Occipital lobe (tissue), 1 donor: ENCODE measurements at regions not wholly inside any gene's neighbourhood (a gene's known extent, or its start where the extent isn't known, plus 50 kb on each side); places are given as distances from the start of the nearest gene placed in this dataset.

ENCODE experiments used
- DNase-seq: peaks from one replicate; lab custom pipeline; 2025; lab: John Stamatoyannopoulos, UW

DNA sequence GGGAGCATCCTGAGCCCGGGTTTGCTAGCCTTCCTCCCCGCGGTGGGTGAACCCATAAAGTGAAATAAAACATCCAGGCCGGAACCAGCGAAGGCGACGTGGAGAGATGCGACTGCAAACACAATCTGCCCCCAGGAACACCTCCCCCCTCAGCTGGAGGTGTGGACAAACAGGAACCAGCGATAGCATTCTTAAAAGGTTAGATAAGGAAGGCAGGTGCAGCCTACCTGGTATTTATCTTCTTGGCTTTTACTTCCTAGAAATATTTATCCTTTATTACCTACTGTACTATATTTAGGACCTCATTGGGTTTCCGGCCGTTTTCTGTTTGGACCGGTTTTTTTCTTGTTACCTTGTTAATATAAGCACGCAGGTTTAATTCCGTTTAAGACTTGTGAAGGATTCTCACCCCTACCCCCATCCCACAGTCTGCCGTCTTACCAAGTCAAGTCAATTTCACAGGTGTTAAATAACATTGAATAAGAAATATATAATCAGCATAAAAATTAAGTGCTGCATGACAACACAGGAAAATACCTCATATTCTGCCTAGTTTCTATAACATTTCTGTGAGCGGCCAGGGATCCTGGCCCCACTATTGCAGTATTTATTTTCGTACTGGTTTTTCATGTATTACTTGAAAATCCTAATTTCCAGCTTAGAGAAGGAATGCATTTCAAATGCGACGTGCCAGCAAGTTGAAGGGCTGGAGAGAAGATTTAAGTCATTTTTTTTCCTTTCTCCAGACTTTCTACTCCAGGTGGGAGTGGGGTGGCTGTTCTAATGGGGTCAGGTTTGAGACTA, 224.0 kb upstream of the ID2 start:
- DNase-seq: no peak

DNA sequence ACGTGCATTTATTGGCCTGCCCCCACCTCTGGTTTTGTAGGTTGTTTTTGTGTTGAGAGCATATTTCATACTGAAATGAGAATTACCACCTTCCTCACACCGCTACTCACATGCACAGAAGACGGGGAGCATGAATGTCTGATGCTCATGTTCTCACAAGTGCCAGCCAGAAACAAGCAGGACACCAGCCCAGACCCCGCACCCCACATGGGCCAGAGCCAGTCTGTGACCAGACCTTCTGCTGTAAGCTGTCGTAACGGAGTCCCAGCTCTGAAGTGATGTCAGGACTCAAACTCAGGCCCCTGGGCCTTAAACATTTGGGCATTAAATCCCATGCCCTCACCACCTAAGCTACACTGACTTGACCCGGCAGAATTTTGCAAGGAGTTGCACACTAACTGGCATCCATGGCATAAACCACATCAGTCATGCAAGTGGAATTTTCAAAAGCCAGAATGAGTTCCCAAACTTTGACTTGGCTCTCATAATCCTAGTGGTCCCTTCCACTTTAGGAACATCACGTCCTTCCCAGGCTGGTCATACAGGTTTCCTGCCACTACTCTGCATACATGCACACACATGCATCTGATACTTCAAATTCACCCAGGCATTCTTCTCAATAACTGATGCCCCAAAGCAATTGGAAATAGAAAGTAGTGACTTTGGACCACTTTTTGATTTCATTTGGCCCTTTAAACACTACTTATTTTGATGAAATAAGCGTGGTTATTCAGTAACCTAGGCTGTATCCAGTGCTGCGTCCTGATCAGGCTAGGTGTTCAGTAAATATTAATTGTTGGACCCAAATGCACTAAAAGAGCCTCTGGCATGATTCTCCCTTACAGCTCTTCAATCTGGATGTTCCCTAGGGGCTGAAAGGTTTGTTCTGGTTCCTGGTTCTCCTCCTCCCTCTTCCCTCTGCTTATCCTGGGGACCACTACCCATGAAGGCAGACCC, 223.1 kb upstream of the ID2 start:
- DNase-seq: no peak

DNA sequence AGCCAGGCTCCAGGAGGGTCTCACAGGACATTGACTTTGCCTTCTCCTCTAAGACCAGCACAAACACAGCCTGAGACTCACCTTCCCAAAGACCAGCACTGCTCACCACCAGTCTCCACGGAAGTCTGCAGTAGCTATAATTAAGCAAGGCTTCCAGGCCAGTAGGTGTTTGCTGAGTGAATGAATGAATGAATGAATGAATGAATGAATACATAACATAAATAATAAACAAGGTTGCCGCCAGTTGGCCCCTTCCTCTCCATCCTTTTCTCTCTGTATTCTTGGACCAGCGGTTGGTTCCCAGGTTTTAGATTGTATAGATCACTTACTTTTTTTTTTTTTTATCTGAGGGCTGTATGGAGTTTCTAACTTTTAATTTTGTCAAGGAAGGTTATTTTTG, 222.4 kb upstream of the ID2 start:
- DNase-seq: no peak

DNA sequence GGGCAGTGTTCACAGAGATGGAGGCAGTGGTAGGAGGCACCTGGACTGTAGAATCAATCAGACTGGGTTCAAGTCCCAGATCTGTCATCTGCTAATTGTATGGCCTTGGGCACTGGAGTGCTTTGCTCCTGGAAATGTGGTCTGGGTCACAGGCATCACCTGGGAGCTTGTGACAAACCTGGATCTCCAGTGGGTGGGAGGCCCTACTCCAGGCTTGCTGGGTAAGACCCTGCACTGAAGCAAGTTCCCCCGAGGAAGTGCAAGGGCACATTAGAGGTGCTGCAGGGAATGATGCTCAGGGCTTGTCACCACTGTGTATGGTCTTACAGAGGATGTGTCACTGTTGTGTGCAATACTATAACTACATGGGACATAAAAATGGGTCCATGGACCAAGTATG, 220.5 kb upstream of the ID2 start:
- no peak for DNase-seq

DNA sequence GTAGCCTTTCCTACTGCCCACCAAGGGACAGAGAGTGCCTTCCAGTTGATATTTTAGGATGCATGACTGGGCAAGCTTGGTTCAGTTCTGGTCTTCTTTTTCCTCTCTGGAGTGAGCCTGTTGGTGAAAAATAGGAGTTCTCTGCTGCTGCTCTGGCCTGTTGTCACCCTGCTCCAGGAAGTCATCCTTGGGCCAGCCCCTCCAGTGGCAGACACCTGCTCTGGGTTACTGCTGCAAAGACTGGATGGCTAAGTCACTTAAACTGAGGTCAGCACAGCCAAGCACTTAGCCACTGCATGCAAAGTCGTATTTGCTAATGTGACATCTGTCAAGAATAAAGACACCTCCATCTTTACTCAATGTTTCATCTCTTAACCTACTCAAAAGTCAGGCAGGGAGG, 219.6 kb upstream of the ID2 start:
- DNase-seq: no peak

DNA sequence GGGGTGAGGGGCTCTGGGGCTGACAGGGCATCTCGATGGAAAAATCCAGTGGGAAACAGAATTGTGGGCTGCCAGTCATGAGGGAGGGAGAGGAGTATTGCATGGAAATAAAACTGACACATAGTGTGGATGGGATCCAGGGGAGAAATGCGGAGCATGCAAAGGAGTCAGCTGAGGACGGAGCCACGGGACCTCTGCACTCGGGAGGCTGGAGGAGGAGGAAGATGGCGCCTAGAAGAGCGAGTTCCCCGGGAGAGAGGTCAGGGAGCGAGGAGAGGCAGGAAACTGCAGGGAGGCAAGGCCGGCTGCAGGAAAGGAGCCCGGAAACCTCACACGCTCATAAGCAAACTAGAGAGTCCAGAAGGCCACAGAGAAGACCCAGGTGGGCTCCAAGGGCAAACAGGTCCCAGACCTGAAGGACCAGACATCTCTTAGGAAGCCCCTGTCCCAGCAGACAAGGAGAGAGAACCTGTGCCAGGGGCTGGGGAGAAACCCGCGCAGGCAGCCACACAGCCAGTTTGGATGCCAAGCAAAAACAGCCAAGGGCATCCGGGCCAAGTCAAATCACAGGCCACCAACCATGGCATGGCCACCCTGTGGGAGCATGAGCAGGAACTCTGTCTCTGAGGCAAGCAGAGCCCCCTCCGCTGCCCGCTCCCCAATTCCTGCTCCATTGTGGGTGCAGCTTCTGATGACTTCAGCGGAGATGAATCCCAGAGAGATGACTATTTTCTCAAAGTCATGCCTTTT, 218.8 kb upstream of the ID2 start:
- DNase-seq: no peak

DNA sequence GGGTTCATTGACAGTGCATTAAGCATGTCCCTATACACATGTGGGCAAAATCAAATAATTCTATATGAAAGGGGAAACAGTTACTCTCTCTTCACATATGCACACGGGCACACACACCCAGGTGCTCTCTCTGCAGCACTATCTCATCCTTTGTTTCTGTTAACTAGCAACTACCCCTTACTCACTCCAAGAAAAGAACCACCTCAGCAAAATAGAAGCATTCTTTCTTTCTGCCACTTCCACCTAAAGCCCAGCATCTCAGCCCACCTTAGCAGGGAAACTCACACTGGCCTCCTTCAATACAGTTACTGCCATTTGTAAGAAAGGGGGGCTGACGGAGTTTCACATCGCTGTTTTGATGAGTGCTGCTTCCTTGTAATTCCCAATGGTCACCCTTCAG, 216.3 kb upstream of the ID2 start:
- no peak for DNase-seq

DNA sequence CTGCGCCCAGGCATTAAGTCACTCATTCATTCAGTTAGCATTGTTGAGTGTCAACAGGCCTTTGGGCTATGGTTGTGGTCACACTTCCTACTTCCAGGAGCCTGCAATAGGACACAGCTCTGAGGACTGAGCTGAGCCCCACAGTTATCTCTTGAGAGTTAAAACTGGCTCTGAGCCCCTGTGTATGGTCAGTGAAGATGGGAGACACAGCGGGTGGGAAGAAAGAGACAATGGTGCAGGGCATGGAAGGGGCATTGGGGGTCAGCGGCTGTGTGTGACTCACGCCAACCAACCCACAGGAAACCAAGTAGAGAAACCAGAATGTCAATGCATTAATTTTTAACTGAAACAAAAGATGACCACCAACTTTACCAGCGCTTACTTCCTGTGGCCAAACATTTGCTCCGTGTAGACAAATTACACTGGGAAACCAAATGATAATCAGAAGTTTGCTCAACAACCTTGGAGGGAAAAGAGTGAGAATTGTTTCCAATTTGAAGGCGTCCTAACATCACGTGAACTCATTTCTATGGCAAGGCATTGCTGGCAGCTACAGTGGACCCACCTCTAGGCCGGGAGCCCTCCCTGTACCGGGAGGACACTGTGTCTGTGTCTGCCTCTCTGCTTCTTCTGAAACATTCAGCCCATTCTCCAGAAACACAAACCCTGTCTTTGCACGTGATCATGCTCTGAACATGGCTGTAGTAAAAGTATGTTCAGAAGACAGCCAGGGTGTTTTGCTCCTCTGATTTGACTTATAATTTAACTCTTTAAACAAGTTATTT, 212.0 kb upstream of the ID2 start:
- no peak for DNase-seq

DNA sequence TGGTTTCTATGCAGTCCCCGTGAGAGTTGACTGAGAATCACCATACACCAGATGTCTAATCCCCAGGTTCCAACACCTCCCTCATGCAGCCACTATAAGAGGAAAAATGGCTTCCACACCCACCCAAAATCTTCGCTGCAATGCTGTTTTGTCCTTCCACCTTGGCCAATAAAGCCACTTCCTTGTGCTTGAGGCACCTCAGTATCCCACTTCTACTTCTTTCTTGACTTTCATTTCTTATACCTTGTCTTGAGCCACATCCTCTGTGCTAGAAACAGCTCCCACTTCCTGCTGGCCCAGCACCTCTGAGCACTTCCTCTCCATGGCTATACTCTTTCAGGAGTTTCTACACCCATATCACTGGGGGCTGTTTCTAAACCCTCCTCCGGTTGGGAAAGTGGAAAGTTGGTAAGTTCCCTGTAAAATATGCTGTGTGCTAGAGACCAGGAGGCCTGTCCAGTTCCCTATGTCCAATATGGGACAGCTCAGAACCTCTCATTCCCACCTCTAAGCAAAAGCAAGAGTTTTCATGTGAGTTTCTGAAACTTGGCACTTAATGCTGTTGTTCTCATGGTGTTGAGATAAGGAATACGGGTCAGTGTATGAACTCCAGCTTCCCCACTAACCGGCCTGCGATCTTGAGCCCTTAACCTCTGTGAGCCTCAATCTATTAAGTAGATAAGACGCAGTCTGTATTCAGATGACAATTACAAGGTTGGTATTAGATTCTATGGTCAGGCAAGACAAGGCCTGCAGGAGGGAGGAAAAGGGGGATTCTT, 209.1 kb upstream of the ID2 start:
- no peak for DNase-seq

DNA sequence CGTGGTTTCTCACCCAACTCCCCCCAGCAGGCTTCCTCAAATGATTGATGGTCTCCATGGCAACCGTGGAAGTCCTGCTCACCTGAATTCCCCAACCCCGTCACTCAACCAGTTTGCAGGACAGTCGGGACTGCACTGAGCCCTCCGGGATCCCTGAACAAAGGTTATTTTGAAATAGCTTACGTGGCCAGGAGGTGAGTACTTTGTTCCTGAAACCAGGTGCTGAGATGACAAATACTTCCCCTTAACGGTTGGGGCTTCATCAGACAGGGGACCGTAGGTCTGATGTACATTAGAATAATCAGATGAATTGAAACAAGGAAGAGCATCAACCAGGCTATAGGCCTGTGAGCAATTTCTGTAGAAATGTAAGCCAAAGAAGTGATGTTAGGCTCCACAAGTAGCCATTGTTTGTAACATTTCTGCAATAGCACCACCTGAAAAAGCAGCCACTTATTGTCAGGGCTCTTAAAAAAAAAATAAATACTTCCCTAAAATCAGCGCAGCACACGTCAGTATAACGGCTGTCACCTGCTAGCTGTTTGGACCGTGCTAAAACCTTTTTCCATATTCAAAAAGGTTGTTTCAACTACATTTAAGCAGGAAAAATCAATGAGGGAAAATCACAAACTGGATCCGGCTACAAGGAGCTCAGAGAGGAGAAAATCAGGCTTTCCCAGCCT, 206.4 kb upstream of the ID2 start:
- DNase-seq: no peak

DNA sequence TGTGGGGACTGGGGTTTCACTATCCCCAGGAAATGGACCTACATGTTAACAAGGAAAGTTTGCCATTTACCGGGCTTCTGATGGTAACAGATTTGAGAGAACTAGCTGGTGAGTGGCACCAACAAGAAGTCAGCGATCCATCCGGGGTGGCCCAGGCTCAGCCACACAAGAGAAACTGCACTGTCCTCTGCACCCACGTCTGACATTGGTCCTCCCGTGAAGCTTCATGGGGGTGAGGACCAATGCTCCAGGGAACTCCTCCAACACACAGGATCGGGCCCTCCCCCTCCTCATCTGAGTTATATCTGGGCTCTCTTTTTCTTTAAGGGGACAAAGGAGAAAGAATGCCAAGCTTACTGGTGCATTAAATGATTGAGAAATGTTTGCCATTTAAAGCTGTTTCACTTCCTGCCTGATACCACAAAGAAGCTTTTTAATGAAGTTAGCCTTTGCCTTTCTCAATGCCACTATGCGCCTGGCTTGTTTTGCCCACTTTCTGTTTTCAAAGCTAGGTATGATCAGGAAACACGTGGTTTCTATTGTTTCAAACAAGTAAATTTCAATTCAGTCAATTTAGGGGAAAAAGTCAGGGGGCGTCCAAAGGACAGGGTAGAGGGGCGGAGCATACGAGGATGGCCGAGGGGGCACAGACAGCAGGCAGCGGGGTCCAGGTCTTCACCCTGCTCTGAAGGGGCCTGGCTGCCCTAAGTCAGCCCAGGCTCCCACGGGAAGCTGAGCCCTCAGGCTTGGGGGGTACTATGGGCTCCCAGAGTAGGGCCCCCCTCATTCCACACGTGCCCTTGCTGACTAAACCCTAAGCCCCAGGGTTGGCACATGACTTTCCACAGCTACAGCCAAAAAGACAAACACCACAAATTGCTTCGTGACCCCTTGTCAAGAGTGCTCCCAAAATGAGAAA, 204.0 kb upstream of the ID2 start:
- DNase-seq: no peak

DNA sequence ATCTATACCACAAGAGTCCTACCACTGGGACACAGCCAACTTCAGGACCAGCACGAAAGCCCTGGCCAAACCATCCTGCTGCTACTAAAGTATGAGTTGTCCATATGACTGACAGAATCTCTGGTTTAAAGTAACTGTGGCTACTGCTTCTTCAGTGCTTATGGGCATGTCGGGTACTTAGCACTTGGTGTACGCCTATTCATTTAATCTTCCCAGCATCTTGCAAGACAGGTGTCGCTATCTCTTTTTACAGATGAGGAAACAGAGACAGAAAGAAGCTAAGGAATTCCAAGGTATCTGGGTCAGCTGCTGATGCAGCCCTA, 203.4 kb upstream of the ID2 start:
- DNase-seq: no peak

DNA sequence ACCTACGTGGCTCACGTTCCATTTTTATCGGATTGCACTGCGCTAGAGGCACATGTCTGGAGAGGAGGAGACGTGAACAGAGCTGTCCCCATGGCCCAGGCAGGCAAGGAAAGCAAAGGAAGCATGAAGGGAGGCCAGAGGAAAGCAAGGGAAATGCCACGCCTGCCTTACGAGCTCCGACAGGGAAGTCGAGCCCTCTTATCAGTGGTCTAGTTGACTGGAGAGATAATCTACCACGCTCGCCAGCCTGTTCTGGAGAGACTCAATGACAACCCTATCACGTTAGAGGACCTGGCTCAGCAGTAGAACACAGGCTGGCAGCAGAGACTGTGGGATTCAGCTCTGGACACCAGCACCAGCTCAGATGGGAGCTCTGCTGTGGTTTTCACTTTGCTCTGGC, 202.6 kb upstream of the ID2 start:
- DNase-seq: no peak

DNA sequence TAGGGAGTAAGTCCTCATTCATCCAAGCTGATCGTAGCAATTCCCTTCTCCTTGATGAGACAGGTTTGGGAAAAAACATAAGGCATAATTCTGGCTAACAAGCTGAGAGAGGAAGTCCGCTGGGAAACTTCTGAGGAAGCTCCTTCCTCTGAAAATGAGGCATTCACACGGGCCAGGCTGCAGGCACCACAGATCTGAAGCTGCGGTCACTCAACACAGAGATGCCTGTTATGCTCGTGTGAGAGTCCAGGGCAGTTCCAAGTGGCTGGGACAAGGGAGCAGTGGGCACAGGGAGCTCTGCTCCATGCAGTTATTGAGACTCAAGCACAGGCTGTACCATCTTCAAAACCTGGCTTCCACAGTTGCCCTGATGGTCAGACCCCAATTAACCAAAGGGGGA, 200.9 kb upstream of the ID2 start:
- DNase-seq: no peak

DNA sequence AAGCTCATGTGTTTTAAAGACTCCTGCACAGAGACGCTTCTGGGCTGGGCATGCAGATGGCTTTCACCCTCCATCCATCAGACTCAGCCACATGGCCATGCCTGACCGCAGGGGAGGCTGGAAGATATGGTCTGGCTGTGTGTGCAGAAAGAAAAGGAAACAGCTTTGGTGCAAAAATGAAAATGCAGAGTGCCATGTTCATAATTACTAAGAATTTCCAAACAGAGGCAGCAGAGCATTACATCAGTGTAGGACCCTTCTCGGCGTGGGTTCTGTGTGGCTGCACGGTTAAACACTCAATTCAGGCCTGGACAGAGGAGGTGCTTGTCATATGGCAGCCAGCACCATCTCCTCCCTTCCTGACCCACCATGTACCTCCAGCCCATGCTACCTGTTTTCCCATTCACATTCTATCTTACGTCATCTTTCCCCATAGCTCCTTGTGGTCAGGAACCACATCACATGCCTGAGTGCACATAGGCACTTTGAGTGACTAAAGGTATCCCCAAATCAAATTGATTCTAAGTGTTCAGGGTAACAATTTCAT, 200.3 kb upstream of the ID2 start:
- no peak for DNase-seq

DNA sequence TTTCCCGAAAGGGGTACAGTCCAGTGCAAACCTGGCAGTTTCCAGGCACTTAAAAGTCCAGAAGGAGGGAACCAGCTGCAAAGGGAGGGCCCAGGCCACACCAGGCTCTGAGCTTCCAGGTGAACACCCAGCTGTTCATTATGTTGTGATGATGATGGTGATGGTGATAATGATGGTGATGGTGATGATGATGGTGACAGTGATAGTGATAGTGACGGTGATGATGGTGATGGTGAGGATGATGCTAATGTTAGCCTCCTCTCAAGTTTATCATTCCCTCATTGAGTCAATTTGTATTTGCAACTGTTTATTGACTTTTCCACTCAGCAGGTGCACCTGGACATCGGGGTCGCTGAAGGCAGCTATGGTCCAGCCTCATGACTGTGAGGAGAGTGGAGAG, 199.4 kb upstream of the ID2 start:
- DNase-seq: no peak

DNA sequence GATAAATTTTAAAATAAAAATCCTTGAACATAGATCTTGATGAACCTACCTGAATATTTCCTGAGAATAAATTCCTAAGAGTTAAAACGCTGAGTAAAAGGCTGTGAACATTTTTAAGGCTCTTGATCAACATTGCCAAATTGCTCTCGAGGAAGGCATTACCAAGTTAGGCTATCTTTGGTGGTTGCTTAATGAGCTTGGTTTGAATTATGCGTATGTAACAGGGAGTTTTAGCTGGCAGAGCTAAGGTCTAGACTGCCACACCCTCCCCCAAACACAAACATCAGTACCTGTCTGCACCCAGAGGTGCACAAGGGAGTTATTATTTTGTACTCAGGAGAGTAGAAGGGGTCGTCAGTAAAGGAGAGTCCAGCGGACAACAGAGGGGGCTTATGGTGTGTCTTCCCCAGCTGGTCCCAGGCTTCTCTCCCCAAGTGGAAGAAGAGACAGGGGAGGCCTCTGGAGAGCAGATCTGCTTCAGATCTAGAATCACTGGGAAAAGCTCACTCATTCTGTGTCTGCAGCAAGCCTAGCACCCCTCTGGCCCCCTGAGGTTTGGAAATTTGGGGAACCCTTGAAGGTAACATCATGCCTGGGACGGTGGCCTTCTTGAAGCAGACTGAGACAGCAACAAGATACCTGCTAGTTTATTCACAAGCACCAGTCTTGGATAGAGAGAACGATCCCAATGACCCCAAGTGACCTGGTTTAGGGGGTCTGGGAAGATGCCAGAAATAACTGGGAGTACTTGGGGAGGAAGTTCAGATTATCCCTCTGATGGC, 197.2 kb upstream of the ID2 start:
- no peak for DNase-seq

DNA sequence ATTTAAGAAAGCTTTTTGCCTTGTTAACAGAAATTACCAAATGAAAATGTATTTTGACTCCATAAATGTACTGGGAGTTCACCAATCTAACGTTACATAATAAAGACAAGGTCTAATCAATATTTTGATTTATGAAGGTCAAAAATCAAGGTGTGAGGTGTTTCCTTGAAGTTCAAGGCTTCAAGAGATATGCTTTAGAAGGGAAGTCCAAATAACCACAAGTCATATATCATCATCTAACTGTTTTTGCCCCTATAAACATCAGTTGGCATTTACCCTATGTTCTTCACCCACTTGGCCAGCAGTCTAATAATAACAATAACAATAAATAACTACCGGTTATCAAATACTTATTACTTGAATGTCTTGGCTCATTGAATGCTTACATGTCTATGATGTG, 196.1 kb upstream of the ID2 start:
- DNase-seq: no peak
